Liver (tissue), 8 donors: ENCODE measurements at regions not wholly inside any gene's neighbourhood (a gene's known extent, or its start where the extent isn't known, plus 50 kb on each side); places are given as distances from the start of the nearest gene placed in this dataset.

ENCODE experiments used
- DNase-seq: peaks from one replicate; pipeline ENCODE4 v3.0.0-alpha.2; 2017; ENCODE audit warnings: low spot score
- H3K27ac ChIP-seq, 2 donors: one replicate each; pipeline ENCODE4 v1.7.0; 2013; ENCODE audit warnings: inconsistent platforms in 2 of 2, low read length in 2 of 2, control low read depth in 1 of 2, low read depth in 1 of 2, mild to moderate bottlenecking in 1 of 2
- H3K27me3 ChIP-seq, 4 donors: one replicate each; pipeline versions ENCODE4 v1.6.1 to v1.7.0; 2013; ENCODE audit warnings: low read length in 3 of 4, inconsistent platforms in 1 of 4, mild to moderate bottlenecking in 1 of 4, moderate library complexity in 1 of 4; ENCODE audit not compliant: control insufficient read depth in 4 of 4, insufficient read depth in 4 of 4
- H3K36me3 ChIP-seq, 4 donors: one replicate each; pipeline versions ENCODE4 v1.6.1 to v1.7.0; 2013; ENCODE audit warnings: low read length in 3 of 4, mild to moderate bottlenecking in 3 of 4, low read depth in 1 of 4, moderate library complexity in 1 of 4; ENCODE audit not compliant: control insufficient read depth in 4 of 4, insufficient read depth in 3 of 4
- H3K4me1 ChIP-seq, 4 donors: one replicate each; pipeline versions ENCODE4 v1.6.1 to v1.7.0; 2013; ENCODE audit warnings: low read length in 3 of 4, mild to moderate bottlenecking in 3 of 4, moderate library complexity in 1 of 4; ENCODE audit not compliant: control insufficient read depth in 4 of 4, insufficient read depth in 4 of 4
- H3K4me3 ChIP-seq, 3 donors: one replicate each; pipeline versions ENCODE4 v1.6.1 to v1.7.0; 2013; ENCODE audit warnings: low read length in 3 of 3, control low read depth in 1 of 3, low read depth in 1 of 3, mild to moderate bottlenecking in 1 of 3
- H3K9ac ChIP-seq, 2 donors: one replicate each; pipeline ENCODE4 v1.7.0; 2013; ENCODE audit warnings: low read length in 2 of 2, mild to moderate bottlenecking in 2 of 2, moderate library complexity in 2 of 2, control low read depth in 1 of 2, low read depth in 1 of 2
- H3K9me3 ChIP-seq, 4 donors: one replicate each; pipeline versions ENCODE4 v1.6.1 to v1.7.0; 2013; ENCODE audit warnings: low read length in 3 of 4; ENCODE audit not compliant: control insufficient read depth in 4 of 4
- ATF3 ChIP-seq: IDR thresholded peaks from 2 replicates; pipeline ENCODE4 v1.6.1; 2016; ENCODE audit warnings: antibody characterized with exemption
- CTCF ChIP-seq: fragments of 150-350 bp; IDR thresholded peaks from 2 replicates; pipeline ENCODE4 v1.5.1; 2017; ENCODE audit warnings: improper control_type of control experiment, low read depth, low read length; ENCODE audit not compliant: missing input control
- EGR1 ChIP-seq, 2 donors: IDR thresholded peaks; 2 replicates each; pipeline ENCODE4 v1.6.1; 2016 to 2018; ENCODE audit warnings: antibody characterized with exemption in 2 of 2, low read depth in 2 of 2
- FOXA1 ChIP-seq: IDR thresholded peaks from 2 replicates; pipeline ENCODE4 v1.6.1; 2016; ENCODE audit warnings: antibody characterized with exemption
- FOXA2 ChIP-seq: IDR thresholded peaks from 2 replicates; pipeline ENCODE4 v1.6.1; 2016; ENCODE audit warnings: antibody characterized with exemption
- GABPA ChIP-seq, 2 donors: IDR thresholded peaks in 1 of 2; conservative IDR thresholded peaks in 1 of 2; 2 replicates each; pipeline ENCODE4 v1.6.1; 2016; ENCODE audit warnings: antibody characterized with exemption in 2 of 2, mild to moderate bottlenecking in 1 of 2, moderate library complexity in 1 of 2
- HNF4A ChIP-seq, 2 donors: conservative IDR thresholded peaks; 2 replicates each; pipeline ENCODE4 v1.6.1; 2016; ENCODE audit warnings: antibody characterized with exemption in 2 of 2, mild to moderate bottlenecking in 2 of 2
- HNF4G ChIP-seq: IDR thresholded peaks from 2 replicates; pipeline ENCODE4 v1.6.1; 2016; ENCODE audit warnings: antibody characterized with exemption
- JUND ChIP-seq, 2 donors: IDR thresholded peaks; 2 replicates each; pipeline ENCODE4 v1.6.1; 2016; ENCODE audit warnings: antibody characterized with exemption in 2 of 2
- MAX ChIP-seq: IDR thresholded peaks from 2 replicates; pipeline ENCODE4 v1.6.1; 2016; ENCODE audit warnings: antibody characterized with exemption
- NR2F2 ChIP-seq: IDR thresholded peaks from 2 replicates; pipeline ENCODE4 v1.6.1; 2016; ENCODE audit warnings: antibody characterized with exemption
- RAD21 ChIP-seq, 2 donors: IDR thresholded peaks; 2 replicates each; pipeline ENCODE4 v1.6.1; 2016; ENCODE audit warnings: antibody characterized with exemption in 2 of 2, mild to moderate bottlenecking in 2 of 2
- RXRA ChIP-seq, 2 donors: IDR thresholded peaks; 2 replicates each; pipeline ENCODE4 v1.6.1; 2017 to 2018; ENCODE audit warnings: antibody characterized with exemption in 2 of 2, mild to moderate bottlenecking in 1 of 2
- SP1 ChIP-seq: IDR thresholded peaks from 2 replicates; pipeline ENCODE4 v1.6.1; 2018; ENCODE audit warnings: antibody characterized with exemption, mild to moderate bottlenecking
- TAF1 ChIP-seq: conservative IDR thresholded peaks from 2 replicates; pipeline ENCODE4 v1.6.1; 2016; ENCODE audit warnings: antibody characterized with exemption, mild to moderate bottlenecking
- YY1 ChIP-seq: IDR thresholded peaks from 2 replicates; pipeline ENCODE4 v1.6.1; 2016; ENCODE audit warnings: antibody characterized with exemption, mild to moderate bottlenecking
- WGBS: extraction: QIAGEN DNeasy Blood & Tissue Kit; methylation state at CpG from one replicate; pipeline ENCODE4 v1.1.7; 2013; 5-methylcytosine and 5-hydroxymethylcytosine counted together
- TF ChIP-seq, protein P1 (sequence below): IDR thresholded peaks from 2 replicates; pipeline ENCODE4 v1.6.1; 2016; ENCODE audit warnings: antibody characterized with exemption
- TF ChIP-seq, protein P2 (sequence below): IDR thresholded peaks from 2 replicates; pipeline ENCODE4 v1.6.1; 2016; ENCODE audit warnings: antibody characterized with exemption, mild to moderate bottlenecking
- donor health status: healthy.
- donor health status: healthy.
- donor health status: healthy.
- donor health status: healthy.
- donor health status: healthy.

- H3K36me3 ChIP-seq, result no peaks in the 10 kb centered on the region
- no peak overlapping the region for H3K9ac ChIP-seq
- no peak for DNase-seq
- H3K27ac ChIP-seq, result no peak overlapping the region
- TF ChIP-seq RAD21 (IDR thresholded peaks at IDR 0.05), result no peak
- TF ChIP-seq HNF4A (conservative IDR thresholded peaks at IDR 0.05), result no peak
- TF ChIP-seq RXRA (IDR thresholded peaks at IDR 0.05), result no peak
- no peak for TF ChIP-seq EGR1 (IDR thresholded peaks at IDR 0.05; ENCODE audit: low read depth in 2 of 2)
- no peak for TF ChIP-seq GABPA (IDR thresholded peaks at IDR 0.05 in 1 of 2, conservative IDR thresholded peaks at IDR 0.05 in 1 of 2)
- TF ChIP-seq CTCF, result no peak
- TF ChIP-seq YY1, result no peak
- no peak for TF ChIP-seq ATF3
- no peak for TF ChIP-seq FOXA1
- no peak for TF ChIP-seq TAF1
- TF ChIP-seq, protein P1, sequence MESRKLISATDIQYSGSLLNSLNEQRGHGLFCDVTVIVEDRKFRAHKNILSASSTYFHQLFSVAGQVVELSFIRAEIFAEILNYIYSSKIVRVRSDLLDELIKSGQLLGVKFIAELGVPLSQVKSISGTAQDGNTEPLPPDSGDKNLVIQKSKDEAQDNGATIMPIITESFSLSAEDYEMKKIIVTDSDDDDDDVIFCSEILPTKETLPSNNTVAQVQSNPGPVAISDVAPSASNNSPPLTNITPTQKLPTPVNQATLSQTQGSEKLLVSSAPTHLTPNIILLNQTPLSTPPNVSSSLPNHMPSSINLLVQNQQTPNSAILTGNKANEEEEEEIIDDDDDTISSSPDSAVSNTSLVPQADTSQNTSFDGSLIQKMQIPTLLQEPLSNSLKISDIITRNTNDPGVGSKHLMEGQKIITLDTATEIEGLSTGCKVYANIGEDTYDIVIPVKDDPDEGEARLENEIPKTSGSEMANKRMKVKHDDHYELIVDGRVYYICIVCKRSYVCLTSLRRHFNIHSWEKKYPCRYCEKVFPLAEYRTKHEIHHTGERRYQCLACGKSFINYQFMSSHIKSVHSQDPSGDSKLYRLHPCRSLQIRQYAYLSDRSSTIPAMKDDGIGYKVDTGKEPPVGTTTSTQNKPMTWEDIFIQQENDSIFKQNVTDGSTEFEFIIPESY, result no peak
- no peak for TF ChIP-seq FOXA2
- TF ChIP-seq NR2F2, result no peak
- TF ChIP-seq, protein P2, sequence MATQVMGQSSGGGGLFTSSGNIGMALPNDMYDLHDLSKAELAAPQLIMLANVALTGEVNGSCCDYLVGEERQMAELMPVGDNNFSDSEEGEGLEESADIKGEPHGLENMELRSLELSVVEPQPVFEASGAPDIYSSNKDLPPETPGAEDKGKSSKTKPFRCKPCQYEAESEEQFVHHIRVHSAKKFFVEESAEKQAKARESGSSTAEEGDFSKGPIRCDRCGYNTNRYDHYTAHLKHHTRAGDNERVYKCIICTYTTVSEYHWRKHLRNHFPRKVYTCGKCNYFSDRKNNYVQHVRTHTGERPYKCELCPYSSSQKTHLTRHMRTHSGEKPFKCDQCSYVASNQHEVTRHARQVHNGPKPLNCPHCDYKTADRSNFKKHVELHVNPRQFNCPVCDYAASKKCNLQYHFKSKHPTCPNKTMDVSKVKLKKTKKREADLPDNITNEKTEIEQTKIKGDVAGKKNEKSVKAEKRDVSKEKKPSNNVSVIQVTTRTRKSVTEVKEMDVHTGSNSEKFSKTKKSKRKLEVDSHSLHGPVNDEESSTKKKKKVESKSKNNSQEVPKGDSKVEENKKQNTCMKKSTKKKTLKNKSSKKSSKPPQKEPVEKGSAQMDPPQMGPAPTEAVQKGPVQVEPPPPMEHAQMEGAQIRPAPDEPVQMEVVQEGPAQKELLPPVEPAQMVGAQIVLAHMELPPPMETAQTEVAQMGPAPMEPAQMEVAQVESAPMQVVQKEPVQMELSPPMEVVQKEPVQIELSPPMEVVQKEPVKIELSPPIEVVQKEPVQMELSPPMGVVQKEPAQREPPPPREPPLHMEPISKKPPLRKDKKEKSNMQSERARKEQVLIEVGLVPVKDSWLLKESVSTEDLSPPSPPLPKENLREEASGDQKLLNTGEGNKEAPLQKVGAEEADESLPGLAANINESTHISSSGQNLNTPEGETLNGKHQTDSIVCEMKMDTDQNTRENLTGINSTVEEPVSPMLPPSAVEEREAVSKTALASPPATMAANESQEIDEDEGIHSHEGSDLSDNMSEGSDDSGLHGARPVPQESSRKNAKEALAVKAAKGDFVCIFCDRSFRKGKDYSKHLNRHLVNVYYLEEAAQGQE, result no peak
- TF ChIP-seq JUND (IDR thresholded peaks at IDR 0.05), result no peak
- TF ChIP-seq SP1, result no peak
- TF ChIP-seq HNF4G, result no peak
- no peak for TF ChIP-seq MAX
- peaks cover 0 to 3% (median 1%) of the 10 kb centered on the region in 4 donors for H3K9me3 ChIP-seq
- H3K27me3 ChIP-seq, result no peaks in the 10 kb centered on the region
- H3K4me1 ChIP-seq, result no peaks in the 10 kb centered on the region
- no peak overlapping the region for H3K4me3 ChIP-seq
- 87% methylated on average over 3 of the region's 3 CpGs for WGBS
These were observed 107.2 kb downstream of the ANAPC4 start for GRCh38 chr4:25484243-25484721.
